Activated CD4-positive, alpha-beta memory T cell treated with anti-CD3 and anti-CD28 coated beads, Interleukin-2, amount 10 ng/mL, durations not matched to agents 7 days and 5 days (primary cell): ENCODE measurements at regions not wholly inside any gene's neighbourhood (a gene's known extent, or its start where the extent isn't known, plus 50 kb on each side); places are given as distances from the start of the nearest gene placed in this dataset.

Experiments used
- CTCF ChIA-PET: fragments of 350-600 bp; sonication (Branson Sonifier 250); formaldehyde crosslinking; loops from one replicate; lab custom pipeline; 2021; ENCODE audit warnings: antibody characterized with exemption, inconsistent platforms; lab: Charles Lee
- POLR2A ChIA-PET: fragments of 350-600 bp; sonication (Branson Sonifier 250); formaldehyde crosslinking; loops from one replicate; lab custom pipeline; 2021; ENCODE audit warnings: antibody characterized with exemption; lab: Charles Lee
- DNase-seq: peaks from one replicate; pipeline ENCODE4 v3.0.0-alpha.2; 2020
- H3K27ac Mint-ChIP-seq: one replicate; pipeline ENCODE4 v1.8.0; 2021; ENCODE audit warnings: mild to moderate bottlenecking, mixed read lengths
- H3K27me3 Mint-ChIP-seq: one replicate; pipeline ENCODE4 v1.8.0; 2021; ENCODE audit warnings: mixed read lengths
- H3K36me3 Mint-ChIP-seq: one replicate; pipeline ENCODE4 v1.8.0; 2021; ENCODE audit warnings: low read depth, mixed read lengths
- H3K4me1 Mint-ChIP-seq: one replicate; pipeline ENCODE4 v1.8.0; 2021; ENCODE audit warnings: mixed read lengths
- H3K4me3 Mint-ChIP-seq: one replicate; pipeline ENCODE4 v1.8.0; 2021; ENCODE audit warnings: mild to moderate bottlenecking, mixed read lengths
- H3K9me3 Mint-ChIP-seq: one replicate; pipeline ENCODE4 v1.8.0; 2021; ENCODE audit warnings: mixed read lengths

GRCh38 chr7:110129159-110129558 lies 961.8 kb upstream of the LRRN3 start:
- Mint-ChIP-seq H3K4me3 (no peak overlapping the region), H3K27ac (no peak overlapping the region), H3K27me3 (no peaks in the 10 kb centered on the region), H3K9me3 (no peaks in the 10 kb centered on the region), H3K4me1 (no peaks in the 10 kb centered on the region), H3K36me3 (no peaks in the 10 kb centered on the region)
- no peak for DNase-seq
- ChIA-PET CTCF (no interaction called here), POLR2A (no interaction called here)

- no peaks in the 10 kb centered on the region for H3K36me3 Mint-ChIP-seq
- no peak overlapping the region for H3K27ac Mint-ChIP-seq
- DNase-seq = no peak
- POLR2A ChIA-PET = no interaction called here
- CTCF ChIA-PET = no interaction called here
- H3K4me1 Mint-ChIP-seq = no peaks in the 10 kb centered on the region
- H3K4me3 Mint-ChIP-seq = no peak overlapping the region
- H3K27me3 Mint-ChIP-seq = no peaks in the 10 kb centered on the region
- H3K9me3 Mint-ChIP-seq = no peaks in the 10 kb centered on the region
Observed at GRCh38 chr7:110130669-110131068, 960.3 kb upstream of the LRRN3 start.

- Mint-ChIP-seq H3K36me3 (no peaks in the 10 kb centered on the region), H3K27me3 (no peaks in the 10 kb centered on the region), H3K4me3 (no peak overlapping the region), H3K4me1 (no peaks in the 10 kb centered on the region), H3K27ac (no peak overlapping the region), H3K9me3 (no peaks in the 10 kb centered on the region)
- ChIA-PET CTCF (no interaction called here), POLR2A (no interaction called here)
- no peak for DNase-seq
Observed at GRCh38 chr7:110131344-110131743, 959.6 kb upstream of the LRRN3 start.

- Mint-ChIP-seq H3K36me3 (no peaks in the 10 kb centered on the region), H3K4me1 (no peaks in the 10 kb centered on the region), H3K27ac (no peak overlapping the region), H3K4me3 (no peak overlapping the region), H3K27me3 (no peaks in the 10 kb centered on the region), H3K9me3 (no peaks in the 10 kb centered on the region)
- POLR2A ChIA-PET = no interaction called here
- DNase-seq = no peak
- CTCF ChIA-PET = no interaction called here
Observed at GRCh38 chr7:110139056-110139455, 951.9 kb upstream of the LRRN3 start.

- Mint-ChIP-seq H3K36me3 (no peaks in the 10 kb centered on the region), H3K9me3 (no peaks in the 10 kb centered on the region), H3K4me1 (no peaks in the 10 kb centered on the region), H3K27ac (no peak overlapping the region), H3K4me3 (no peak overlapping the region), H3K27me3 (no peaks in the 10 kb centered on the region)
- DNase-seq = no peak
- ChIA-PET CTCF (no interaction called here), POLR2A (no interaction called here)
Observed at GRCh38 chr7:110142939-110143526, 947.9 kb upstream of the LRRN3 start.

GRCh38 chr7:110144599-110144998 lies 946.3 kb upstream of the LRRN3 start:
- no peak for DNase-seq
- ChIA-PET CTCF (no interaction called here), POLR2A (no interaction called here)
- H3K9me3 Mint-ChIP-seq = no peaks in the 10 kb centered on the region
- no peaks in the 10 kb centered on the region for H3K36me3 Mint-ChIP-seq
- H3K4me3 Mint-ChIP-seq = no peak overlapping the region
- no peak overlapping the region for H3K27ac Mint-ChIP-seq
- H3K27me3 Mint-ChIP-seq = no peaks in the 10 kb centered on the region
- H3K4me1 Mint-ChIP-seq = no peaks in the 10 kb centered on the region

GRCh38 chr7:110148054-110148453 lies 942.9 kb upstream of the LRRN3 start:
- no peak overlapping the region for H3K27ac Mint-ChIP-seq
- POLR2A ChIA-PET = no interaction called here
- H3K27me3 Mint-ChIP-seq = no peaks in the 10 kb centered on the region
- H3K4me3 Mint-ChIP-seq = no peak overlapping the region
- H3K36me3 Mint-ChIP-seq = no peaks in the 10 kb centered on the region
- CTCF ChIA-PET = no interaction called here
- no peaks in the 10 kb centered on the region for H3K9me3 Mint-ChIP-seq
- H3K4me1 Mint-ChIP-seq = no peaks in the 10 kb centered on the region
- no peak for DNase-seq

- Mint-ChIP-seq H3K27me3 (no peaks in the 10 kb centered on the region), H3K36me3 (no peaks in the 10 kb centered on the region), H3K9me3 (no peaks in the 10 kb centered on the region), H3K27ac (no peak overlapping the region), H3K4me1 (no peaks in the 10 kb centered on the region), H3K4me3 (no peak overlapping the region)
- DNase-seq = no peak
- ChIA-PET POLR2A (no interaction called here), CTCF (no interaction called here)
Observed at GRCh38 chr7:110153222-110153621, 937.7 kb upstream of the LRRN3 start.

GRCh38 chr7:110156511-110156910 lies 934.4 kb upstream of the LRRN3 start:
- no peaks in the 10 kb centered on the region for H3K36me3 Mint-ChIP-seq
- POLR2A ChIA-PET = no interaction called here
- H3K27ac Mint-ChIP-seq = no peak overlapping the region
- H3K4me3 Mint-ChIP-seq = no peak overlapping the region
- DNase-seq = no peak
- CTCF ChIA-PET = no interaction called here
- no peaks in the 10 kb centered on the region for H3K27me3 Mint-ChIP-seq
- no peaks in the 10 kb centered on the region for H3K9me3 Mint-ChIP-seq
- no peaks in the 10 kb centered on the region for H3K4me1 Mint-ChIP-seq

- Mint-ChIP-seq H3K27ac (no peak overlapping the region), H3K27me3 (no peaks in the 10 kb centered on the region), H3K4me3 (no peak overlapping the region), H3K9me3 (no peaks in the 10 kb centered on the region), H3K4me1 (no peaks in the 10 kb centered on the region), H3K36me3 (no peaks in the 10 kb centered on the region)
- POLR2A ChIA-PET = no interaction called here
- DNase-seq = no peak
- CTCF ChIA-PET = interaction anchor here (0.5 kb wide), 1 partner anchor 68 kb away, joined by 3 read pairs; no protein-coding TSS in a partner anchor
Observed at GRCh38 chr7:110157631-110158362, 933.1 kb upstream of the LRRN3 start.

- Mint-ChIP-seq H3K36me3 (no peaks in the 10 kb centered on the region), H3K4me1 (no peaks in the 10 kb centered on the region), H3K4me3 (no peak overlapping the region), H3K27me3 (no peaks in the 10 kb centered on the region), H3K27ac (no peak overlapping the region), H3K9me3 (no peaks in the 10 kb centered on the region)
- CTCF ChIA-PET = no interaction called here
- DNase-seq = no peak
- POLR2A ChIA-PET = no interaction called here
Observed at GRCh38 chr7:110168010-110168409, 922.9 kb upstream of the LRRN3 start.

GRCh38 chr7:110170841-110171240 lies 920.1 kb upstream of the LRRN3 start:
- CTCF ChIA-PET = no interaction called here
- no peak overlapping the region for H3K27ac Mint-ChIP-seq
- H3K4me3 Mint-ChIP-seq = no peak overlapping the region
- peaks cover 3% of the 10 kb centered on the region for H3K9me3 Mint-ChIP-seq
- POLR2A ChIA-PET = no interaction called here
- no peaks in the 10 kb centered on the region for H3K27me3 Mint-ChIP-seq
- no peaks in the 10 kb centered on the region for H3K4me1 Mint-ChIP-seq
- no peak for DNase-seq
- no peaks in the 10 kb centered on the region for H3K36me3 Mint-ChIP-seq

- H3K27me3 Mint-ChIP-seq = no peaks in the 10 kb centered on the region
- H3K4me3 Mint-ChIP-seq = no peak overlapping the region
- CTCF ChIA-PET = no interaction called here
- POLR2A ChIA-PET = no interaction called here
- DNase-seq = no peak
- H3K27ac Mint-ChIP-seq = no peak overlapping the region
- H3K9me3 Mint-ChIP-seq = peaks cover 3% of the 10 kb centered on the region
- no peaks in the 10 kb centered on the region for H3K4me1 Mint-ChIP-seq
- H3K36me3 Mint-ChIP-seq = no peaks in the 10 kb centered on the region
Observed at GRCh38 chr7:110177463-110177862, 913.5 kb upstream of the LRRN3 start.

- H3K36me3 Mint-ChIP-seq = no peaks in the 10 kb centered on the region
- no peak overlapping the region for H3K4me3 Mint-ChIP-seq
- H3K4me1 Mint-ChIP-seq = no peaks in the 10 kb centered on the region
- H3K27me3 Mint-ChIP-seq = no peaks in the 10 kb centered on the region
- H3K27ac Mint-ChIP-seq = no peak overlapping the region
- no peak for DNase-seq
- POLR2A ChIA-PET = no interaction called here
- peaks cover under 1% of the 10 kb centered on the region for H3K9me3 Mint-ChIP-seq
- CTCF ChIA-PET = interaction anchor here (1.3 kb wide), 1 partner anchor 18 kb away, joined by 3 read pairs; no protein-coding TSS in a partner anchor
Observed at GRCh38 chr7:110179037-110179436, 911.9 kb upstream of the LRRN3 start.
